Type B pancreatic cell (in vitro differentiated cells): ENCODE measurements at regions not wholly inside any gene's neighbourhood (a gene's known extent, or its start where the extent isn't known, plus 50 kb on each side); places are given as distances from the start of the nearest gene placed in this dataset.

ENCODE experiments used
- DNase-seq: peaks from one replicate; pipeline ENCODE4 v3.0.0; 2021; ENCODE audit warnings: mixed read lengths; ENCODE audit not compliant: unreplicated experiment; ENCODE audit errors: extremely low spot score
- H3K27ac Mint-ChIP-seq: 2 replicates; pipeline ENCODE4 v1.8.0; 2021; ENCODE audit warnings: mild to moderate bottlenecking, mixed read lengths
- H3K27me3 Mint-ChIP-seq: 2 replicates; pipeline ENCODE4 v1.8.0; 2021; ENCODE audit warnings: mixed read lengths
- H3K36me3 Mint-ChIP-seq: 2 replicates; pipeline ENCODE4 v1.8.0; 2021; ENCODE audit warnings: mixed read lengths
- H3K4me1 Mint-ChIP-seq: one replicate; pipeline ENCODE4 v1.8.0; 2021; ENCODE audit warnings: mixed read lengths; ENCODE audit not compliant: unreplicated experiment
- H3K4me3 Mint-ChIP-seq: 2 replicates; pipeline ENCODE4 v1.8.0; 2021; ENCODE audit warnings: mild to moderate bottlenecking, mixed read lengths
- H3K9me3 Mint-ChIP-seq: 2 replicates; pipeline ENCODE4 v1.8.0; 2021; ENCODE audit warnings: mixed read lengths
- TF ChIP-seq, protein P1 (sequence below): fragments of 200-600 bp; sonication (generic); conservative IDR thresholded peaks from 2 replicates; pipeline ENCODE4 v1.5.0; 2021; ENCODE audit warnings: antibody characterized with exemption, mild to moderate bottlenecking

DNA sequence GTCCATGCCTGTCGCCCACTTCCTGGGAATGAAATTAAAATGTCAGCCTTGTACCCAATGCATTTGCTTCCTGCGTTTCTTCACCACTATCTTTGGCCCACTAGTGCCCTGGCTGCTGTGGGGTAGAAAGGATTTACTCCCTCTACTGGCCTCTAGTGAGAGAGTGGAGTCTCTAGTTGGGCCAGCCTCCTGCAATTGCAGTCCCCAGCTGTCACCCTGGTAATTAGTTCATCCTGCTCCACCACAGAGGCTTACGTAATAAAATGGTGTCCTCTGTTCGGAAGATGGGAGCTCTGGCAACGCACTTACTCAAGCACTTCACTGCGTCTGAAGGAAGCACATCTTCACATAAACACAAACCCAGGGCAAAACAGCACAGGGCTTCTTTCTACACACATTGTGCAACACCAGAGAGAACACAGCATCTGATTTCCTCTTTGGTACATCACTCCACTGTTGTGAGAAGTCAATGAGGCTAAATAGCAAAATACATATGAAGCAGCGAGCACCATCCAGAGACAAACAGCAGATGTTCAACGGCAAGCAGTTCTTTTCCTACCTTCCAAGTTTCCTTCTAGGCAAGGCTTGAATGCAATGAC, 274.6 kb downstream of the LRATD1 start:
- H3K4me1 Mint-ChIP-seq: peaks cover 21% of the 10 kb centered on the region
- H3K36me3 Mint-ChIP-seq: no peaks in the 10 kb centered on the region
- no peaks in the 10 kb centered on the region for H3K27me3 Mint-ChIP-seq
- TF ChIP-seq, protein P1, sequence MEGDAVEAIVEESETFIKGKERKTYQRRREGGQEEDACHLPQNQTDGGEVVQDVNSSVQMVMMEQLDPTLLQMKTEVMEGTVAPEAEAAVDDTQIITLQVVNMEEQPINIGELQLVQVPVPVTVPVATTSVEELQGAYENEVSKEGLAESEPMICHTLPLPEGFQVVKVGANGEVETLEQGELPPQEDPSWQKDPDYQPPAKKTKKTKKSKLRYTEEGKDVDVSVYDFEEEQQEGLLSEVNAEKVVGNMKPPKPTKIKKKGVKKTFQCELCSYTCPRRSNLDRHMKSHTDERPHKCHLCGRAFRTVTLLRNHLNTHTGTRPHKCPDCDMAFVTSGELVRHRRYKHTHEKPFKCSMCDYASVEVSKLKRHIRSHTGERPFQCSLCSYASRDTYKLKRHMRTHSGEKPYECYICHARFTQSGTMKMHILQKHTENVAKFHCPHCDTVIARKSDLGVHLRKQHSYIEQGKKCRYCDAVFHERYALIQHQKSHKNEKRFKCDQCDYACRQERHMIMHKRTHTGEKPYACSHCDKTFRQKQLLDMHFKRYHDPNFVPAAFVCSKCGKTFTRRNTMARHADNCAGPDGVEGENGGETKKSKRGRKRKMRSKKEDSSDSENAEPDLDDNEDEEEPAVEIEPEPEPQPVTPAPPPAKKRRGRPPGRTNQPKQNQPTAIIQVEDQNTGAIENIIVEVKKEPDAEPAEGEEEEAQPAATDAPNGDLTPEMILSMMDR: peak; percentile 29
- DNase-seq: no peak
- no peak overlapping the region for H3K4me3 Mint-ChIP-seq
- no peaks in the 10 kb centered on the region for H3K9me3 Mint-ChIP-seq
- H3K27ac Mint-ChIP-seq: no peak overlapping the region

DNA sequence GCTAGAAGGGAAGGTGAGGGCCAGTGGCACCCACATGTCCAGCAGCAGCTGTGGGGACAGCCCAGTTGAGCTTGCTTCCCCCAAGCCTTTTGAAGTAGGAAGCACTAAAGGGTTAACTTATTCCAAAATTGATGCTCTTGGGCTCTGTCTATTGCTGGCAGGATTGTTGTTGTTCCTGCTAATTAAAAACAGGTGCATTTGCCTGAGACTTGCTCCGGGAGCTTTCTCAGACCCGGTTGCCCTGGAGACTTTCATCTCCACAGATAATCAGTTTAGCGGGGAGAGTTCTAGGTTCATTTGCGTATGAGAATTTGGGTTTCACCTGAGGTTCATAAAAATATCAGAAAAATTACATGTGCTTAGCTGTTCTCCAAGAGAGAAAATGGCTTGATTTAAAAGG, 277.3 kb downstream of the LRATD1 start:
- Mint-ChIP-seq H3K27me3 (no peaks in the 10 kb centered on the region), H3K9me3 (no peaks in the 10 kb centered on the region), H3K4me3 (peak overlapping the region; percentile 37), H3K4me1 (peaks cover 29% of the 10 kb centered on the region), H3K36me3 (no peaks in the 10 kb centered on the region), H3K27ac (no peak overlapping the region)
- TF ChIP-seq, protein P1: no peak
- no peak for DNase-seq

DNA sequence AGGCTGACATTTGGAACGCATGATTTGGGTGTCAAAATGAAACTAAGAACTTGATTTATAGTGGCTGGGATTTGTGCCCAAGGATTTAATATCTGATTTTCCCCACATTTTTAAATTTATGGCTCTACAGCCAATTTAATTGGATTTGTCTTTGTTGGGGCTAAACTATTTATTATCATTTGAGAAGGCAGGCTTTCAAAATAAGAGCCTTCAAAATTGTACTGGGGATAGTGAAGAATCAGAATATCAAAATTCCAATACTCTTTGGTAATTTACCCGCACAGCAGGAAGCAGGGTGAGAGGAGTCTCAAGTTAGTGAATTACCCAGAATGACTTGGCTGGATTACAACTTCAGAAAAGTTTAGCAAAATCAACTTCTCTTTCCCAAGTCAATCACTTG, 278.1 kb downstream of the LRATD1 start:
- no peak for DNase-seq
- no peak overlapping the region for H3K4me3 Mint-ChIP-seq
- peaks cover 29% of the 10 kb centered on the region for H3K4me1 Mint-ChIP-seq
- H3K9me3 Mint-ChIP-seq: no peaks in the 10 kb centered on the region
- no peaks in the 10 kb centered on the region for H3K27me3 Mint-ChIP-seq
- TF ChIP-seq, protein P1: no peak
- no peaks in the 10 kb centered on the region for H3K36me3 Mint-ChIP-seq
- no peak overlapping the region for H3K27ac Mint-ChIP-seq

DNA sequence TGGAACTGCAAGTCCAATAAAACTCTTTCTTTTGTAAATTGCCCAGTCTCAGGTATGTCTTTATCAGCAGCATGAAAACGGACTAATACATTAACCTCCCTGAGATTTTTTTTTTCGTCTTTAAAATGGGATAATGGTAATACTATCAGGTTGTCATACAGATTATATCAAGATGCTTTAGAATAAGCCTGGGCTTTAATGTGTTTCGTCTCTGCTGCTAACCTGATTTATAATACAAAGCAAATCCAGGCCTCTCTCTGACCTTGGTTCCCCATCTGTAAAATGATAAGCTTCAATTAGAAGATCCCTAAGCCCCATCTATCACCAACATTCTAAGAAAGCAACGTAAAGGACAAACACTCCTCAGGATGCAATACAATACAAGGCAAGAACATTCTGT, 283.5 kb downstream of the LRATD1 start:
- no peaks in the 10 kb centered on the region for H3K9me3 Mint-ChIP-seq
- H3K27me3 Mint-ChIP-seq: no peaks in the 10 kb centered on the region
- TF ChIP-seq, protein P1: no peak
- no peak for DNase-seq
- H3K4me1 Mint-ChIP-seq: peaks cover 27% of the 10 kb centered on the region
- no peak overlapping the region for H3K27ac Mint-ChIP-seq
- no peak overlapping the region for H3K4me3 Mint-ChIP-seq
- no peaks in the 10 kb centered on the region for H3K36me3 Mint-ChIP-seq

DNA sequence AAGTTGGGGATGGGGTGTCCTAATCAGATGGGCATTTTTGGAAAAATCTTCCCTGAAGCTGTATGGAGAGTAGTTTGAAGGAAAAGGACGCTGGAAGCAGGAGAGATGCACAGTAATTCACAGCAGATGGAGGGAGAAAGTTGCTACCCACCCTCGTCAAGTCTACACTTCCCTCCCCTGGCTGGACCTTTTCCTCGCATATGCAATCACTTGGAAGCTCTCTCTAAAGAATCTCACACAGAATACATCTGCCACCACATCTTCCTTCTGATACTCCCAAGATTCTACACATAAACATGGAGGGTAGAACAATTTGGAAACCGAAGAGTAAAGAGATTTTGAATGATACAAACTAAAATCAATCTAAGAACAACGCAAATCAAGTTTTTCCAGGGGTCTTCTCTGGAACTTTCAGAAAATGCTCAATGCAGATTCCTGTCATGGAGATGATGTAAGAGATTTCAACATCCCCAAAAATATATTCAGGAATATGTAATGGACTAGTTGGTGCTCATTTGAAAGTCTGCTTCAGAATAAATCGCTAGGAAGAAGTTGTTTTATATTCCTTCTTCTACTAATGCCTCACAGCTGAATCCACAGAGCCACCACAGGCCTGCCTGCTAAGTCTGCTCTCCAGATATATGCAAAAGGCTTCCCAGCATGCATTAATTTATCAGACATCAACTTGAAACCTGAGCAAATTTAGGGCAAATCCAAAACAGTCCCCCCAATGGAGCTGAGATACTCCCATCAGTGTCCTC, 291.5 kb downstream of the LRATD1 start:
- TF ChIP-seq, protein P1: no peak
- peaks cover 11% of the 10 kb centered on the region for H3K4me1 Mint-ChIP-seq
- no peak overlapping the region for H3K4me3 Mint-ChIP-seq
- no peak for DNase-seq
- H3K36me3 Mint-ChIP-seq: no peaks in the 10 kb centered on the region
- no peaks in the 10 kb centered on the region for H3K9me3 Mint-ChIP-seq
- no peaks in the 10 kb centered on the region for H3K27me3 Mint-ChIP-seq
- no peak overlapping the region for H3K27ac Mint-ChIP-seq
